PC-9 (cell line): ENCODE measurements at regions not wholly inside any gene's neighbourhood (a gene's known extent, or its start where the extent isn't known, plus 50 kb on each side); places are given as distances from the start of the nearest gene placed in this dataset.

ENCODE experiments used
- EZH2 ChIP-seq: fragments of 200-600 bp; sonication (generic); IDR thresholded peaks from 2 replicates; pipeline ENCODE4 v1.8.0; 2017; ENCODE audit warnings: antibody characterized with exemption, low read depth
- TF ChIP-seq, protein P1 (sequence below): fragments of 200-600 bp; sonication (generic); conservative IDR thresholded peaks from 2 replicates; pipeline ENCODE4 v1.6.1; 2017; ENCODE audit warnings: mixed run types, antibody characterized with exemption, mild to moderate bottlenecking, moderate library complexity

DNA sequence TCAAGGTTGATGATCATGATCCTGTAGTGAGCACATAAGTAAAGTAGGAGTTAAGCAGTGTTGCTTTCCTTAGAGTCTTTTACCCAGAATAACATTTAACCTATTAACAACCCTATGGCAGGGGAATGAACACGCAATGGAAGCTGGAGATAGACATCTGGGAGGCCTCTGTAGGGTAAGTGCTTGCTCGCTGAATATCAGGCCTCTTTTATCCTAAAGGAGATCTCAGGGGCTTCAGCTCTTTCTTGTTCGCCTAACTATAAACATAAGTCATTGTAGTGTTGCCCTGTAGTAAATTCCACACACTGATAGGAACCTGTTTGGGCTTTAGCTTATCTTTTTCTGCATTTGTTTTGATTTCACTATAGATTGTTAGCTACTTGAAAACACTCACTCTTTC is 174.4 kb upstream of the TCF4 start:
- TF ChIP-seq, protein P1, sequence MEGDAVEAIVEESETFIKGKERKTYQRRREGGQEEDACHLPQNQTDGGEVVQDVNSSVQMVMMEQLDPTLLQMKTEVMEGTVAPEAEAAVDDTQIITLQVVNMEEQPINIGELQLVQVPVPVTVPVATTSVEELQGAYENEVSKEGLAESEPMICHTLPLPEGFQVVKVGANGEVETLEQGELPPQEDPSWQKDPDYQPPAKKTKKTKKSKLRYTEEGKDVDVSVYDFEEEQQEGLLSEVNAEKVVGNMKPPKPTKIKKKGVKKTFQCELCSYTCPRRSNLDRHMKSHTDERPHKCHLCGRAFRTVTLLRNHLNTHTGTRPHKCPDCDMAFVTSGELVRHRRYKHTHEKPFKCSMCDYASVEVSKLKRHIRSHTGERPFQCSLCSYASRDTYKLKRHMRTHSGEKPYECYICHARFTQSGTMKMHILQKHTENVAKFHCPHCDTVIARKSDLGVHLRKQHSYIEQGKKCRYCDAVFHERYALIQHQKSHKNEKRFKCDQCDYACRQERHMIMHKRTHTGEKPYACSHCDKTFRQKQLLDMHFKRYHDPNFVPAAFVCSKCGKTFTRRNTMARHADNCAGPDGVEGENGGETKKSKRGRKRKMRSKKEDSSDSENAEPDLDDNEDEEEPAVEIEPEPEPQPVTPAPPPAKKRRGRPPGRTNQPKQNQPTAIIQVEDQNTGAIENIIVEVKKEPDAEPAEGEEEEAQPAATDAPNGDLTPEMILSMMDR, result no peak
- no peak for TF ChIP-seq EZH2
